Suprapubic skin (tissue), 4 donors: ENCODE measurements at regions not wholly inside any gene's neighbourhood (a gene's known extent, or its start where the extent isn't known, plus 50 kb on each side); places are given as distances from the start of the nearest gene placed in this dataset.

Experiments used
- DNase-seq, 2 donors: peaks; one replicate each; pipeline ENCODE4 v3.0.0-alpha.2; 2019; ENCODE audit warnings: low spot score in 2 of 2
- H3K27ac ChIP-seq: fragments of 200-600 bp; sonication (generic); one replicate; pipeline ENCODE4 v1.5.1; 2019
- H3K27me3 ChIP-seq: fragments of 200-600 bp; sonication (generic); one replicate; pipeline ENCODE4 v1.5.1; 2019
- H3K36me3 ChIP-seq: fragments of 200-600 bp; sonication (generic); one replicate; pipeline ENCODE4 v1.5.1; 2019
- H3K4me1 ChIP-seq: fragments of 200-600 bp; sonication (generic); one replicate; pipeline ENCODE4 v1.5.1; 2019
- H3K4me3 ChIP-seq: fragments of 200-600 bp; sonication (generic); one replicate; pipeline ENCODE4 v1.5.1; 2019; ENCODE audit warnings: mild to moderate bottlenecking
- H3K9me3 ChIP-seq: fragments of 200-600 bp; sonication (generic); one replicate; pipeline ENCODE4 v1.5.1; 2019
- CTCF ChIP-seq, 2 donors: fragments of 200-600 bp in 1 of 2; fragments of 450-650 bp in 1 of 2; sonication (generic) in 1 of 2; IDR thresholded peaks; one replicate each; pipeline ENCODE4 v1.5.1; 2016 to 2019; ENCODE audit warnings: antibody characterized with exemption in 2 of 2, mild to moderate bottlenecking in 1 of 2, moderate library complexity in 1 of 2
- EP300 ChIP-seq: sonication (generic); formaldehyde crosslinking; IDR thresholded peaks from one replicate; pipeline ENCODE4 v1.6.1; 2017; ENCODE audit warnings: antibody characterized with exemption
- POLR2A ChIP-seq, 2 donors: fragments of 450-650 bp; IDR thresholded peaks; one replicate each; pipeline ENCODE4 v1.6.1; 2017; ENCODE audit warnings: antibody characterized with exemption in 2 of 2, mild to moderate bottlenecking in 2 of 2, moderate library complexity in 2 of 2
- POLR2AphosphoS5 ChIP-seq, 3 donors: sonication (generic); formaldehyde crosslinking; IDR thresholded peaks; one replicate each; pipeline ENCODE4 v1.6.1; 2017; ENCODE audit warnings: antibody characterized with exemption in 3 of 3
- WGBS: methylation state at CpG from one replicate; pipeline ENCODE4 v1.1.5; 2018; 5-methylcytosine and 5-hydroxymethylcytosine counted together

GRCh38 chr2:150963336-150963735 lies 298.3 kb downstream of the RBM43 start:
- 78% methylated on average over 5 of the region's 5 CpGs for WGBS

GRCh38 chr2:150955231-150955630 lies 306.4 kb downstream of the RBM43 start:
- 95% methylated on average over 10 of the region's 10 CpGs for WGBS
- no peaks in the 10 kb centered on the region for H3K9me3 ChIP-seq
- TF ChIP-seq EP300 (no peak), CTCF (IDR thresholded peaks at IDR 0.05) (no peak), POLR2AphosphoS5 (IDR thresholded peaks at IDR 0.05) (no peak), POLR2A (IDR thresholded peaks at IDR 0.05) (no peak)

More at GRCh38 chr2:150963336-150963735, 298.3 kb downstream of the RBM43 start:
- TF ChIP-seq POLR2A (IDR thresholded peaks at IDR 0.05) (no peak), CTCF (IDR thresholded peaks at IDR 0.05) (no peak), POLR2AphosphoS5 (IDR thresholded peaks at IDR 0.05) (no peak), EP300 (no peak)
- Histone ChIP-seq H3K4me3 (no peak overlapping the region), H3K27ac (no peak overlapping the region), H3K9me3 (no peaks in the 10 kb centered on the region), H3K27me3 (no peaks in the 10 kb centered on the region), H3K36me3 (no peaks in the 10 kb centered on the region), H3K4me1 (no peaks in the 10 kb centered on the region)
- DNase-seq: no peak

GRCh38 chr2:150946831-150947230 lies 314.8 kb downstream of the RBM43 start:
- H3K36me3 ChIP-seq: no peaks in the 10 kb centered on the region
- no peaks in the 10 kb centered on the region for H3K9me3 ChIP-seq
- TF ChIP-seq CTCF (IDR thresholded peaks at IDR 0.05) (no peak), POLR2A (IDR thresholded peaks at IDR 0.05) (no peak), POLR2AphosphoS5 (IDR thresholded peaks at IDR 0.05) (no peak), EP300 (no peak)
- no peaks in the 10 kb centered on the region for H3K27me3 ChIP-seq
- no peaks in the 10 kb centered on the region for H3K4me1 ChIP-seq
- no peak overlapping the region for H3K4me3 ChIP-seq
- H3K27ac ChIP-seq: no peak overlapping the region
- no peak for DNase-seq

More at GRCh38 chr2:150955231-150955630, 306.4 kb downstream of the RBM43 start:
- Histone ChIP-seq H3K36me3 (no peaks in the 10 kb centered on the region), H3K27me3 (no peaks in the 10 kb centered on the region), H3K27ac (no peak overlapping the region), H3K4me1 (no peaks in the 10 kb centered on the region), H3K4me3 (no peak overlapping the region)
- no peak for DNase-seq

- H3K27ac ChIP-seq: no peak overlapping the region
- H3K27me3 ChIP-seq: no peaks in the 10 kb centered on the region
- H3K4me3 ChIP-seq: no peak overlapping the region
- DNase-seq: no peak
- H3K9me3 ChIP-seq: no peaks in the 10 kb centered on the region
- no peaks in the 10 kb centered on the region for H3K4me1 ChIP-seq
- H3K36me3 ChIP-seq: no peaks in the 10 kb centered on the region
- no peak for TF ChIP-seq EP300
- no peak for TF ChIP-seq POLR2A (IDR thresholded peaks at IDR 0.05)
- TF ChIP-seq CTCF (IDR thresholded peaks at IDR 0.05): no peak
- TF ChIP-seq POLR2AphosphoS5 (IDR thresholded peaks at IDR 0.05): no peak
- 96% methylated on average over 1 of the region's 1 CpG for WGBS
Observed at GRCh38 chr2:150944315-150944714, 317.3 kb downstream of the RBM43 start.

GRCh38 chr2:150939087-150939486 lies 322.6 kb downstream of the RBM43 start:
- H3K36me3 ChIP-seq: no peaks in the 10 kb centered on the region
- H3K27me3 ChIP-seq: no peaks in the 10 kb centered on the region
- 49% methylated on average over 3 of the region's 3 CpGs for WGBS
- no peaks in the 10 kb centered on the region for H3K4me1 ChIP-seq
- H3K27ac ChIP-seq: no peak overlapping the region
- no peak overlapping the region for H3K4me3 ChIP-seq
- no peak for DNase-seq
- H3K9me3 ChIP-seq: no peaks in the 10 kb centered on the region
- TF ChIP-seq CTCF (IDR thresholded peaks at IDR 0.05): no peak
- no peak for TF ChIP-seq EP300
- no peak for TF ChIP-seq POLR2A (IDR thresholded peaks at IDR 0.05)
- TF ChIP-seq POLR2AphosphoS5 (IDR thresholded peaks at IDR 0.05): no peak
